Caco-2 (cell line): ENCODE measurements at regions not wholly inside any gene's neighbourhood (a gene's known extent, or its start where the extent isn't known, plus 50 kb on each side); places are given as distances from the start of the nearest gene placed in this dataset.

Source experiments
- BruUV-seq: library from RNA; stranded (reverse); fragments of 400-500 nt; replicated peaks from 2 replicates; lab custom pipeline; 2021; lab: Mats Ljungman, UMichigan
- CTCF ChIA-PET: fragments of 300-600 bp; sonication (Branson Sonifier 250); formaldehyde crosslinking; loops from one replicate; lab custom pipeline; 2022; ENCODE audit warnings: antibody characterized with exemption; lab: Charles Lee
- POLR2A ChIA-PET: fragments of 300-600 bp; sonication (Branson Sonifier 250); formaldehyde crosslinking; loops from one replicate; lab custom pipeline; 2022; ENCODE audit warnings: antibody characterized with exemption; lab: Charles Lee
- DNase-seq, 2 experiments: peaks; one replicate each; pipeline versions ENCODE4 v3.0.0 to v3.0.0-alpha.2; 2020 to 2022
- H3K27me3 ChIP-seq: replicated peaks from 2 replicates; pipeline ENCODE4 v1.6.0; 2011; ENCODE audit warnings: low read length; ENCODE audit not compliant: control insufficient read depth, insufficient read depth
- H3K36me3 ChIP-seq: 2 replicates; pipeline ENCODE4 v1.5.1; 2011; ENCODE audit warnings: low read length; ENCODE audit not compliant: control insufficient read depth, insufficient read depth
- H3K4me1 ChIP-seq: fragments of 250-450 bp; sonication (Bioruptor Pico); 2 replicates; pipeline ENCODE4 v1.5.1; 2020; ENCODE audit warnings: mild to moderate bottlenecking
- H3K4me3 ChIP-seq: 2 replicates; pipeline ENCODE4 v1.5.1; 2011; ENCODE audit warnings: low read depth, mild to moderate bottlenecking, control low read depth, low read length
- H3K9me3 ChIP-seq: fragments of 250-450 bp; sonication (Bioruptor Pico); 2 replicates; pipeline ENCODE4 v1.5.1; 2020; ENCODE audit warnings: mild to moderate bottlenecking, moderate library complexity
- H3K27ac Mint-ChIP-seq: one replicate; pipeline ENCODE4 v1.8.0; 2022; ENCODE audit warnings: mixed read lengths; ENCODE audit not compliant: unreplicated experiment
- H3K27me3 Mint-ChIP-seq: one replicate; pipeline ENCODE4 v1.8.0; 2022; ENCODE audit warnings: mixed read lengths; ENCODE audit not compliant: insufficient read depth, unreplicated experiment
- H3K36me3 Mint-ChIP-seq: one replicate; pipeline ENCODE4 v1.8.0; 2022; ENCODE audit warnings: mild to moderate bottlenecking, mixed read lengths; ENCODE audit not compliant: insufficient read depth, unreplicated experiment
- H3K4me1 Mint-ChIP-seq: one replicate; pipeline ENCODE4 v1.8.0; 2022; ENCODE audit warnings: low read depth, mixed read lengths; ENCODE audit not compliant: unreplicated experiment
- H3K4me3 Mint-ChIP-seq: one replicate; pipeline ENCODE4 v1.8.0; 2022; ENCODE audit warnings: mild to moderate bottlenecking, moderate library complexity, mixed read lengths; ENCODE audit not compliant: unreplicated experiment
- H3K9me3 Mint-ChIP-seq: one replicate; pipeline ENCODE4 v1.8.0; 2022; ENCODE audit warnings: mixed read lengths; ENCODE audit not compliant: unreplicated experiment
- CTCF ChIP-seq, 2 experiments: fragments of 200-600 bp in 1 of 2; IDR thresholded peaks; 1 replicate in 1 of 2; 2 replicates in 1 of 2; pipeline versions ENCODE4 v1.5.1 to v1.8.0; 2011 to 2022; ENCODE audit warnings: antibody characterized with exemption in 1 of 2, control low read depth in 1 of 2, inconsistent platforms in 1 of 2, low read depth in 1 of 2, low read length in 1 of 2, mild to moderate bottlenecking in 1 of 2, moderate library complexity in 1 of 2; ENCODE audit not compliant: insufficient read depth in 1 of 2, severe bottlenecking in 1 of 2, unreplicated experiment in 1 of 2
- intact Hi-C: fragments of 100-400 bp; cut with micrococcal nuclease; formaldehyde crosslinking; loops from one replicate; pipeline ENCODE4 v1.10.0; 2022; ENCODE audit not compliant: unreplicated experiment

GRCh38 chr14:51552275-51552674 is 99.4 kb upstream of the FRMD6 start:
- Histone ChIP-seq H3K36me3 (no peaks in the 10 kb centered on the region), H3K9me3 (no peaks in the 10 kb centered on the region), H3K4me1 (peaks cover 19% of the 10 kb centered on the region), H3K4me3 (no peak overlapping the region), H3K27me3 (no peaks in the 10 kb centered on the region)
- POLR2A ChIA-PET = no interaction called here
- H3K4me1 Mint-ChIP-seq = peaks cover 13% of the 10 kb centered on the region
- CTCF ChIA-PET = interaction anchor here (0.6 kb wide), 1 partner anchor 99 kb away, joined by 3 read pairs; the partner anchor contains the start of gene FRMD6
- no peaks in the 10 kb centered on the region for H3K27me3 Mint-ChIP-seq
- intact Hi-C loops = loop anchor here (10.0 kb wide), 2 partner anchors 223 to 267 kb away; no protein-coding TSS in a partner anchor
- DNase-seq = no peak
- no peak overlapping the region for H3K27ac Mint-ChIP-seq
- no peaks in the 10 kb centered on the region for H3K36me3 Mint-ChIP-seq
- no peak for TF ChIP-seq CTCF (IDR thresholded peaks at IDR 0.05; ENCODE audit: insufficient read depth in 1 of 2, low read depth in 1 of 2, low read length in 1 of 2, severe bottlenecking in 1 of 2, unreplicated experiment in 1 of 2)
- no peaks in the 10 kb centered on the region for H3K9me3 Mint-ChIP-seq
- BruUV-seq = no TSS peak
- H3K4me3 Mint-ChIP-seq = no peak overlapping the region

GRCh38 chr14:51552768-51553404 is 98.8 kb upstream of the FRMD6 start:
- Mint-ChIP-seq H3K4me3 (no peak overlapping the region), H3K27ac (no peak overlapping the region), H3K36me3 (no peaks in the 10 kb centered on the region), H3K9me3 (no peaks in the 10 kb centered on the region), H3K27me3 (no peaks in the 10 kb centered on the region), H3K4me1 (peaks cover 13% of the 10 kb centered on the region)
- CTCF ChIA-PET = interaction anchor here (0.6 kb wide), 1 partner anchor 99 kb away, joined by 3 read pairs; the partner anchor contains the start of gene FRMD6
- Histone ChIP-seq H3K4me1 (peaks cover 19% of the 10 kb centered on the region), H3K27me3 (no peaks in the 10 kb centered on the region), H3K36me3 (no peaks in the 10 kb centered on the region), H3K9me3 (no peaks in the 10 kb centered on the region), H3K4me3 (no peak overlapping the region)
- no peak for TF ChIP-seq CTCF (IDR thresholded peaks at IDR 0.05; ENCODE audit: insufficient read depth in 1 of 2, low read depth in 1 of 2, low read length in 1 of 2, severe bottlenecking in 1 of 2, unreplicated experiment in 1 of 2)
- intact Hi-C loops = loop anchor here (10.0 kb wide), 2 partner anchors 222 to 268 kb away; no protein-coding TSS in a partner anchor
- POLR2A ChIA-PET = no interaction called here
- no peak for DNase-seq
- BruUV-seq = no TSS peak

GRCh38 chr14:51554339-51554920 is 97.3 kb upstream of the FRMD6 start:
- POLR2A ChIA-PET = no interaction called here
- no peak overlapping the region for H3K4me3 ChIP-seq
- intact Hi-C loops = loop anchor here (10.0 kb wide), 2 partner anchors 220 to 270 kb away; no protein-coding TSS in a partner anchor
- no peak for TF ChIP-seq CTCF (IDR thresholded peaks at IDR 0.05; ENCODE audit: insufficient read depth in 1 of 2, low read depth in 1 of 2, low read length in 1 of 2, severe bottlenecking in 1 of 2, unreplicated experiment in 1 of 2)
- H3K9me3 Mint-ChIP-seq = no peaks in the 10 kb centered on the region
- peaks cover 7% of the 10 kb centered on the region for H3K4me1 Mint-ChIP-seq
- H3K9me3 ChIP-seq = no peaks in the 10 kb centered on the region
- BruUV-seq = no TSS peak
- CTCF ChIA-PET = interaction anchor here (0.7 to 1.0 kb wide), 4 partner anchors 98 to 271 kb away, joined by 3 to 6 read pairs (median 4); no protein-coding TSS in a partner anchor
- H3K4me1 ChIP-seq = peaks cover 19% of the 10 kb centered on the region
- H3K27me3 Mint-ChIP-seq = no peaks in the 10 kb centered on the region
- no peaks in the 10 kb centered on the region for H3K27me3 ChIP-seq
- no peak overlapping the region for H3K4me3 Mint-ChIP-seq
- H3K36me3 Mint-ChIP-seq = no peaks in the 10 kb centered on the region
- peak overlapping the region; percentile 17 for H3K27ac Mint-ChIP-seq
- H3K36me3 ChIP-seq = no peaks in the 10 kb centered on the region
- DNase-seq = no peak
